GM21528 (cell line): ENCODE measurements at regions not wholly inside any gene's neighbourhood (a gene's known extent, or its start where the extent isn't known, plus 50 kb on each side); places are given as distances from the start of the nearest gene placed in this dataset.

Experiments used
- ATAC-seq: cut with Tn5 transposase; IDR thresholded peaks from one replicate; pipeline ENCODE4 v1.9.1; 2021; ENCODE audit warnings: mild to moderate bottlenecking, moderate library complexity; ENCODE audit not compliant: unreplicated experiment, low FRiP score

DNA sequence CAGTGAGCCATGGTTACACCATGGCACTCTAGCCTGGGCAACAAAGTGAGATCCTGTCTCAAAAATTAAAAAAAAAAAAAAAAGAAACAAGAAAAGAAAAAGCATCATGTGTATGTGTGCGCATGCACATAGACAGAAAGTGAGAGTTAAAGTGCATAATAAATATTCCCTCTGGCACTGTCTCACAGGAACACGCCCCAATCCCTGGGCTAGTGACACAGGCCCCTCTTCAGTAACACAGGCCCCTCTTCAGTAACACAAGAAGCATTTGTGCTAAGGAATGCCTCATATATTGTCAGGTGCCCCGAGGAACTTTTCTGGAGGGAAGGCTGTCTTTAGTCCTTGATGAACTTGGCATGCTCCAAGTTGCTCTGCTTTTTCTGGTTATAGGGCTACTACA is 57.5 kb downstream of the RPL27A start:
- no peak for ATAC-seq

- no peak for ATAC-seq
These were observed 61.8 kb downstream of the RPL27A start for GRCh38 chr11:8744423-8744822.

GRCh38 chr11:8745431-8746253 is 63.0 kb downstream of the RPL27A start:
- no peak for ATAC-seq

GRCh38 chr11:8746331-8746974 is 63.9 kb downstream of the RPL27A start:
- no peak for ATAC-seq

- ATAC-seq = no peak
These were observed 64.6 kb downstream of the RPL27A start for GRCh38 chr11:8747173-8747572.

GRCh38 chr11:8748317-8748716 is 65.7 kb downstream of the RPL27A start:
- ATAC-seq = no peak

- ATAC-seq = no peak
These were observed 66.6 kb downstream of the RPL27A start for GRCh38 chr11:8749202-8749601.

GRCh38 chr11:8754241-8754640 is 71.6 kb downstream of the RPL27A start:
- no peak for ATAC-seq

DNA sequence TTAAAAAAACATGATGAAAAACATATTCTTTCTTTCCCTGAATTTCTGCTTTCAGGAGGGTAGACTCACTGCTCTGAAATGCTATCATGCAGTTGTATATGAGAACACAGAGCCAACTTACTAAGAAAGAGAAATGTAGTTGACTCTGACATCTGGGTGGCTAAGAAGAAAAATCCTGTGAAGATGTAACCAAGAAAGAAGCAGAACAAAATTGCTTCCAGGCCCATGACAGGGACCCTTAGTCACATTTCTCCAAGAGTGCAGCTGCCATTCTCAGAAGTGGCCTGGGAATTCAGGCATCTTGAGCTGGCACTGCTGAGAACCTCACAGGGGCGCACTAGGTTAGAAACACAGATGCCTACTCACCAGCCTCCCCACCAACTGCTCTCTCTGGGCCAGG is 73.6 kb downstream of the RPL27A start:
- no peak for ATAC-seq

DNA sequence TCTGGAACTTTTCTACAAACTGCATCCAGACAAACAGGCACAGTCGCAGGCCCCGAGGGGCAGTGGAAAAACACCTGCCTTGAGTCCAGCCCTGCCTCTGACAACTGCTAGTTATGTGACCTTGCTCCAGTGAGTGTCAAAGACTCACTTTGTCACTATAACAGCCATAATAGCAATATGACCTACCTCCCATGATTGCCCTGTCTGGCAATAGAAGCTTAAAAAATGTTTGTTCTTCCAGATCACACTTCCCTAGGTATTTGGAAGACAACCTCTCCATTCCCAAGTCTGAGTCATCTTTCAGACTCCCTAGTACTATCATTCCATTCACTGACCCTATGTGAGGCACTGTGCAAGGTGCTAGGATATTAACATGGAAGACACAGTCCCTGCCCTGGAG is 74.5 kb downstream of the RPL27A start:
- no peak for ATAC-seq

GRCh38 chr11:8757533-8757932 is 74.9 kb downstream of the RPL27A start:
- no peak for ATAC-seq

DNA sequence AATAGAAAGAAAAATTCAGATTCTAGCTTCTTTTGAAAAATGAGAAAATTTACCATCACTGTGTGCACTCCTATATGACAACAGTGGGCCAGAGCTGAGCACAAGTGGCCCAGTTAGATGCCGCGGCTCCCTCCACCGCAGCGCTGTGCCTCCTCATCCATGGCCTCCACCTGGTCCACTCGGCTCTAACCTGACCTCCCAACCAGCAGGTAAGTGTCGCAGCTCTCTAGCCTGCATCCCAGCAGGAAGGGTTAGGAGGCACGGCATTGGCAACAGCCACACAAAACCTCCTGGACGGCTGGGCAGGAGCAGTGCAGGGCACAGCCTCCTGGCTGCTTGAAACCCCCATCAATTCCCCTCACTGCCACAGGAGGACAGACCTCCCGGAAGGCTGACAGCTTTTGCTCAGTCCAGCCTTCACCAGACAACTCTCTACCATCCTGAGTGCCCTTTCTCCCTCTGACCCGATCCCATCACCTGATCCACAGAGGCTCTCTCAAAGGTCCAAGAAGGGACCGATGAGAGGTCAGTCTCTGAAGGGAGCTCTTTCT is 76.1 kb downstream of the RPL27A start:
- ATAC-seq = no peak

- ATAC-seq = no peak
These were observed 77.0 kb downstream of the RPL27A start for GRCh38 chr11:8759634-8760033.

- no peak for ATAC-seq
These were observed 78.3 kb downstream of the RPL27A start for GRCh38 chr11:8760896-8761295.

GRCh38 chr11:8763070-8763685 is 80.6 kb downstream of the RPL27A start:
- ATAC-seq = no peak

GRCh38 chr11:8765294-8765693 is 82.7 kb downstream of the RPL27A start:
- no peak for ATAC-seq

DNA sequence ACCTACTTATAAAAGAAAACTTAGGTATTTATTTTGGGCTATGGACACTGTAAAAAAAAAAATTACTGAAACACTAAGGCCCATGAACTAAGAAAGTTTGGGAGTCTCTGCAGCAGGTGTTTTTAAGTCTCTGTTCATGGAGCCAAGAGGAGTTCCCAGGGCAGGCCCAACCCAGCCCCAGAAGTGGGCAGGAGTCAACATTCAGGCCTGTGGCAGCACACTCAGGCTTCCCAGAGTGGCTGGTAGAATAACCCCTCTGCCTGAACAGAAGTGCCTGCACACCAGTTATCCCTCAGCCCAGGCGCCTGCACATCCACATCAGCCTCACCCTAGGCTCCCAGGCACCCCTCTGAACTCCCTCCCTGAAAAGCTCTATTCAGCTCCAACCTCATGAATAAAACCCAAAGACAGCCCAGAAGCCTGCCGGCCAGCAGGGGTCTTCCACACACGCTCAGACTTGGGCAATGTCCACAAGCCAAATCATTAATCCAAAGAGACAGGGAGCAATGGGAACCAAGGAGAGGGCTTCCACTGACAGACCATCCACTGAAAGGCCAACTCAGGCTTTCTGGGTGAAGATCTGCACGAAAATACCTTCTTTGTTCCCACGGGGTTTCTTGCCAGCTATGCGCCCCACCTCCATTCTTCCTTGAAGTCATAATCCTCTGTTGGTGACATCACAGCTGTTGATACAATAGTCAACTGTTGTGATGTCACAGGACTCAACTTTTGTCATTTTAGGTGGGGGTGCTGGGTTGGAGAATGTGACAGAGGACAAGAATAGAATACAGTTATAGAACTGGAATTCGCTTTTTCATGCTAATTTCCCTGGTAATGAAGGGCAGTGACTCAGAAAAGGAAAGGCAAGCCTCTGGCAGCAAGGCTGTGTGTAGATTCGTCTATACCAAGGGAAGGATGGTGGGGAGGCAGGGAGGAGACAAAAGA is 83.7 kb downstream of the RPL27A start:
- no peak for ATAC-seq

DNA sequence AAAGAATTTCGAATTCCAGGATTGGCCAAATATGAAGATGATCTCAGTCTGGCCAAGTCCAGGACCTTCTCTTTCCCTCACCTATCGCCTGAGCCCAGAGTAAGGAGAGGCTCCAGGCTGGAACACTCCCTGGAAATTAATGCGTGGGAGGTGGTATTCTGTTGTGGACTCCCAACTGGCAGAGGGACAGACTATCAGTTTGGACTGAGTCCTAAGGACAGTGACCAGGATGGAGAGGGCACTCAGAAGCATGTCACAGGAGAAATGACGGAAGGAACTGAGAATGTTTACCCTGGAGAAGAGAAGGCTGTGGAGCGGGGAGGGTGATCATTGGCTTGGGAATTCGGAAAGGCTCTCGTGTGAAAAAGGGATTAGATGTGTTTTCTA is 84.4 kb downstream of the RPL27A start:
- ATAC-seq = no peak

DNA sequence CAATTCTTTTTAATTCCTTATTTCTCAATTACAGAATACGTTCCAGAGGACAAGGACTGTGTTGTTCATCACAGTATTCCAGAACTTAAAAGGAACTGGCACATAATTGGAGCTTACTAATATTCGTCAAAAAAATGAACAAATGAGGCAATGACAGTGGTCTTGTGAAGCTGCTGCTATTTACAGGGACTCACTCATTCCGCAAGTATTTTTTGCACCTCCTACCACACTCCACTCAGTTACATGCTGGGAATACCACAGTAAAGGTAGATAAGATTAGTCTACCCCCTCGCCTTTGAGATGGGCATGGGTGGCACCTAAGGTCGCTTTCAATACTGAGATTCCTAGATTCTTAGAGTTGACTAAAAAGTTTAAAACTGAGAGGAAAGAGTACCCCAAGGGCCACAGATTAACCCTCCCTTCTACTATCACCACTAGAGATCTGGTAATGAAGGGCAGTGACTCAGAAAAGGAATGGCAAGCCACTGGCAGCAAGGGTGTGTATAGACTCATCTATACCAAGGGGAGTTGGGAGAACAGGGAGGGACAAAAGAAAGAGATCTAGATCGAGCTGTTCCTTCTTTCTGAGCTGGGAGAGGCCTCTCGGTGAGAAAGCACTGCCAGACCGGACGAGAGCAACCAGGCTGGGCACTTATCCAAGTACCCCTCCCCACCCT is 85.0 kb downstream of the RPL27A start:
- ATAC-seq = no peak
